ENCODE measurements at regions not wholly inside any gene's neighbourhood (a gene's known extent, or its start where the extent isn't known, plus 50 kb on each side); places are given as distances from the start of the nearest gene placed in this dataset.

GRCh38 chr7:12053561-12053960 lies 157.5 kb upstream of the TMEM106B start:
- TF ChIP-seq, protein P1, sequence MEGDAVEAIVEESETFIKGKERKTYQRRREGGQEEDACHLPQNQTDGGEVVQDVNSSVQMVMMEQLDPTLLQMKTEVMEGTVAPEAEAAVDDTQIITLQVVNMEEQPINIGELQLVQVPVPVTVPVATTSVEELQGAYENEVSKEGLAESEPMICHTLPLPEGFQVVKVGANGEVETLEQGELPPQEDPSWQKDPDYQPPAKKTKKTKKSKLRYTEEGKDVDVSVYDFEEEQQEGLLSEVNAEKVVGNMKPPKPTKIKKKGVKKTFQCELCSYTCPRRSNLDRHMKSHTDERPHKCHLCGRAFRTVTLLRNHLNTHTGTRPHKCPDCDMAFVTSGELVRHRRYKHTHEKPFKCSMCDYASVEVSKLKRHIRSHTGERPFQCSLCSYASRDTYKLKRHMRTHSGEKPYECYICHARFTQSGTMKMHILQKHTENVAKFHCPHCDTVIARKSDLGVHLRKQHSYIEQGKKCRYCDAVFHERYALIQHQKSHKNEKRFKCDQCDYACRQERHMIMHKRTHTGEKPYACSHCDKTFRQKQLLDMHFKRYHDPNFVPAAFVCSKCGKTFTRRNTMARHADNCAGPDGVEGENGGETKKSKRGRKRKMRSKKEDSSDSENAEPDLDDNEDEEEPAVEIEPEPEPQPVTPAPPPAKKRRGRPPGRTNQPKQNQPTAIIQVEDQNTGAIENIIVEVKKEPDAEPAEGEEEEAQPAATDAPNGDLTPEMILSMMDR (IDR thresholded peaks at IDR 0.05), result no peak
- TF ChIP-seq POLR2A (IDR thresholded peaks at IDR 0.05), result no peak

All from ovary (tissue), 3 donors.